ENCODE measurements at regions not wholly inside any gene's neighbourhood (a gene's known extent, or its start where the extent isn't known, plus 50 kb on each side); places are given as distances from the start of the nearest gene placed in this dataset.
A peak's percentile ranks its signal among the peaks of the same experiment; 100 is the strongest.
"Not testable (repeated sequence)": the region's sequence is repeated elsewhere in the genome, so short reads cannot be mapped to it uniquely, and the experiment has no call there.

- 0 out of 2 replicates have a peak, but pooled peaks have one; percentile 0 for TF ChIP-seq CEBPB (IDR thresholded peaks at IDR 0.05; ENCODE audit: borderline replicate concordance, low read depth, low read length)
- intact Hi-C loops (cut with micrococcal nuclease; ENCODE audit: unreplicated experiment); H3K79me2 ChIP-seq (ENCODE audit: insufficient read depth, low read length); H3K4me2 ChIP-seq (ENCODE audit: low read depth, low read length); H3K9me3 ChIP-seq (ENCODE audit: low read length); in situ Hi-C loops (cut with HindIII; ENCODE audit: extremely low pct_ligation_motif_present, low pct_unique_long_range_greater_than_20kb); BruUV-seq (replicated peaks); H3K36me3 ChIP-seq (replicated peaks in 1 of 2; ENCODE audit: control insufficient read depth in 1 of 2, insufficient read depth in 2 of 2, low read length in 2 of 2); H3K27me3 ChIP-seq (ENCODE audit: control insufficient read depth in 1 of 2, insufficient read depth in 2 of 2, low read length in 2 of 2); H2AFZ ChIP-seq (ENCODE audit: low read length); DNase-seq (ENCODE audit: low spot score); FAIRE-seq; H3K27ac ChIP-seq (ENCODE audit: extremely low read length, insufficient read depth, low read length); CTCF ChIA-PET (ENCODE audit: low intra/inter-chr PET ratio, low total read pairs); H3K4me1 ChIP-seq (ENCODE audit: insufficient read depth, low read length); H3K4me3 ChIP-seq (replicated peaks in 1 of 3; ENCODE audit: insufficient read depth in 1 of 3, low read depth in 2 of 3, low read length in 3 of 3); H4K20me1 ChIP-seq (ENCODE audit: insufficient read depth, low read length); H3K9ac ChIP-seq (ENCODE audit: insufficient read depth, low read depth, low read length); ATAC-seq; POLR2A ChIA-PET: not testable (repeated sequence)
- WGBS (ENCODE audit: low lambda C conversion rate) = 0% methylated on average over 1 of the region's 1 CpG
Observed at GRCh38 chr7:150089139-150089538, 215.4 kb downstream of the ATP6V0E2 start.

- POLR2A ChIA-PET; H2AFZ ChIP-seq (ENCODE audit: low read length); H3K79me2 ChIP-seq (ENCODE audit: insufficient read depth, low read length); H3K9ac ChIP-seq (ENCODE audit: insufficient read depth, low read depth, low read length); H3K27ac ChIP-seq (ENCODE audit: extremely low read length, insufficient read depth, low read length); H3K36me3 ChIP-seq (replicated peaks in 1 of 2; ENCODE audit: control insufficient read depth in 1 of 2, insufficient read depth in 2 of 2, low read length in 2 of 2); FAIRE-seq; BruUV-seq (replicated peaks); DNase-seq (ENCODE audit: low spot score); H3K9me3 ChIP-seq (ENCODE audit: low read length); H3K4me3 ChIP-seq (replicated peaks in 1 of 3; ENCODE audit: insufficient read depth in 1 of 3, low read depth in 2 of 3, low read length in 3 of 3); H3K4me1 ChIP-seq (ENCODE audit: insufficient read depth, low read length); in situ Hi-C loops (cut with HindIII; ENCODE audit: extremely low pct_ligation_motif_present, low pct_unique_long_range_greater_than_20kb); ATAC-seq; CTCF ChIA-PET (ENCODE audit: low intra/inter-chr PET ratio, low total read pairs); H3K4me2 ChIP-seq (ENCODE audit: low read depth, low read length); H4K20me1 ChIP-seq (ENCODE audit: insufficient read depth, low read length); H3K27me3 ChIP-seq (ENCODE audit: control insufficient read depth in 1 of 2, insufficient read depth in 2 of 2, low read length in 2 of 2); intact Hi-C loops (cut with micrococcal nuclease; ENCODE audit: unreplicated experiment): not testable (repeated sequence)
- 50% methylated on average over 1 of the region's 3 CpGs for WGBS (ENCODE audit: low lambda C conversion rate)
Observed at GRCh38 chr7:150090776-150091175, 217.0 kb downstream of the ATP6V0E2 start.

GRCh38 chr7:150093897-150094296, 220.1 kb downstream of the ATP6V0E2 start:
- CTCF ChIA-PET (ENCODE audit: low intra/inter-chr PET ratio, low total read pairs); H3K27me3 ChIP-seq (ENCODE audit: control insufficient read depth in 1 of 2, insufficient read depth in 2 of 2, low read length in 2 of 2); H3K79me2 ChIP-seq (ENCODE audit: insufficient read depth, low read length); H3K9me3 ChIP-seq (ENCODE audit: low read length); DNase-seq (ENCODE audit: low spot score); H3K4me1 ChIP-seq (ENCODE audit: insufficient read depth, low read length); H2AFZ ChIP-seq (ENCODE audit: low read length); FAIRE-seq; H3K4me3 ChIP-seq (replicated peaks in 1 of 3; ENCODE audit: insufficient read depth in 1 of 3, low read depth in 2 of 3, low read length in 3 of 3); POLR2A ChIA-PET; in situ Hi-C loops (cut with HindIII; ENCODE audit: extremely low pct_ligation_motif_present, low pct_unique_long_range_greater_than_20kb); H3K9ac ChIP-seq (ENCODE audit: insufficient read depth, low read depth, low read length); BruUV-seq (replicated peaks); intact Hi-C loops (cut with micrococcal nuclease; ENCODE audit: unreplicated experiment); H4K20me1 ChIP-seq (ENCODE audit: insufficient read depth, low read length); H3K27ac ChIP-seq (ENCODE audit: extremely low read length, insufficient read depth, low read length); H3K36me3 ChIP-seq (replicated peaks in 1 of 2; ENCODE audit: control insufficient read depth in 1 of 2, insufficient read depth in 2 of 2, low read length in 2 of 2); ATAC-seq; H3K4me2 ChIP-seq (ENCODE audit: low read depth, low read length): not testable (repeated sequence)
- WGBS (ENCODE audit: low lambda C conversion rate) = 100% methylated on average over 1 of the region's 6 CpGs

GRCh38 chr7:150096213-150096994, 222.6 kb downstream of the ATP6V0E2 start:
- H3K4me2 ChIP-seq (ENCODE audit: low read depth, low read length); H3K9me3 ChIP-seq (ENCODE audit: low read length); intact Hi-C loops (cut with micrococcal nuclease; ENCODE audit: unreplicated experiment); H3K9ac ChIP-seq (ENCODE audit: insufficient read depth, low read depth, low read length); FAIRE-seq; BruUV-seq (replicated peaks); DNase-seq (ENCODE audit: low spot score); H3K4me1 ChIP-seq (ENCODE audit: insufficient read depth, low read length); H2AFZ ChIP-seq (ENCODE audit: low read length); ATAC-seq; H3K36me3 ChIP-seq (replicated peaks in 1 of 2; ENCODE audit: control insufficient read depth in 1 of 2, insufficient read depth in 2 of 2, low read length in 2 of 2); H3K79me2 ChIP-seq (ENCODE audit: insufficient read depth, low read length); H4K20me1 ChIP-seq (ENCODE audit: insufficient read depth, low read length); H3K27me3 ChIP-seq (ENCODE audit: control insufficient read depth in 1 of 2, insufficient read depth in 2 of 2, low read length in 2 of 2); H3K4me3 ChIP-seq (replicated peaks in 1 of 3; ENCODE audit: insufficient read depth in 1 of 3, low read depth in 2 of 3, low read length in 3 of 3); POLR2A ChIA-PET; in situ Hi-C loops (cut with HindIII; ENCODE audit: extremely low pct_ligation_motif_present, low pct_unique_long_range_greater_than_20kb); H3K27ac ChIP-seq (ENCODE audit: extremely low read length, insufficient read depth, low read length); CTCF ChIA-PET (ENCODE audit: low intra/inter-chr PET ratio, low total read pairs): not testable (repeated sequence)
- 48% methylated on average over 6 of the region's 6 CpGs for WGBS (ENCODE audit: low lambda C conversion rate)
